AG04450 (cell line): ENCODE measurements at regions not wholly inside any gene's neighbourhood (a gene's known extent, or its start where the extent isn't known, plus 50 kb on each side); places are given as distances from the start of the nearest gene placed in this dataset.
"Not testable (repeated sequence)": the region's sequence is repeated elsewhere in the genome, so short reads cannot be mapped to it uniquely, and the experiment has no call there.

ENCODE experiments used
- CTCF ChIA-PET: fragments of 300-600, 350-600 bp; formaldehyde crosslinking; extraction: SDS; loops from one replicate; lab custom pipeline; 2022; ENCODE audit warnings: antibody characterized with exemption, inconsistent platforms; lab: Charles Lee
- POLR2A ChIA-PET: fragments of 350-600 bp; formaldehyde crosslinking; extraction: SDS; loops from one replicate; lab custom pipeline; 2021; ENCODE audit warnings: antibody characterized with exemption, inconsistent platforms; lab: Yijun Ruan, JAX
- DNase-seq: peaks from one replicate; pipeline ENCODE4 v3.0.0-alpha.2; 2011; ENCODE audit warnings: low read depth, low spot score
- H3K27ac ChIP-seq: one replicate; pipeline ENCODE4 v1.5.1; 2012; ENCODE audit warnings: low read depth, low read length, control low read depth
- H3K27me3 ChIP-seq: one replicate; pipeline ENCODE4 v1.6.0; 2012; ENCODE audit warnings: low read length; ENCODE audit not compliant: control insufficient read depth, insufficient read depth
- H3K4me3 ChIP-seq: 2 replicates; pipeline ENCODE4 v1.5.1; 2011; ENCODE audit warnings: mild to moderate bottlenecking, low read depth, low read length, control low read depth
- H3K9me3 ChIP-seq: 2 replicates; pipeline ENCODE4 v1.5.1; 2012; ENCODE audit warnings: low read length; ENCODE audit not compliant: control insufficient read depth, insufficient read depth
- CTCF ChIP-seq: IDR thresholded peaks from 2 replicates; pipeline ENCODE4 v1.5.1; 2011; ENCODE audit warnings: low read depth, low read length, control low read depth, inconsistent platforms

- H3K4me3 ChIP-seq, H3K27ac ChIP-seq, CTCF ChIA-PET, POLR2A ChIA-PET, DNase-seq, H3K27me3 ChIP-seq: not testable (repeated sequence)
- H3K9me3 ChIP-seq: peaks cover 17% of the 10 kb centered on the region
These were observed 100.6 kb downstream of the DEFB131A start for GRCh38 chr4:9544851-9545250.

GRCh38 chr4:9547470-9547869 lies 103.3 kb downstream of the DEFB131A start:
- CTCF ChIA-PET, H3K9me3 ChIP-seq, H3K4me3 ChIP-seq, DNase-seq, POLR2A ChIA-PET, H3K27ac ChIP-seq, H3K27me3 ChIP-seq: not testable (repeated sequence)

- POLR2A ChIA-PET, H3K27me3 ChIP-seq, H3K4me3 ChIP-seq, DNase-seq, CTCF ChIA-PET, H3K9me3 ChIP-seq, H3K27ac ChIP-seq: not testable (repeated sequence)
These were observed 111.9 kb downstream of the DEFB131A start for GRCh38 chr4:9556076-9556475.

- DNase-seq, POLR2A ChIA-PET, H3K27me3 ChIP-seq, CTCF ChIA-PET, H3K4me3 ChIP-seq, H3K27ac ChIP-seq: not testable (repeated sequence)
- H3K9me3 ChIP-seq: peaks cover 11% of the 10 kb centered on the region; the same call in 1 of the 2 replicates
These were observed 133.7 kb downstream of the DEFB131A start for GRCh38 chr4:9577869-9578268.

GRCh38 chr4:9582880-9583279 lies 138.7 kb downstream of the DEFB131A start:
- H3K27ac ChIP-seq, H3K4me3 ChIP-seq, POLR2A ChIA-PET, DNase-seq, CTCF ChIA-PET, H3K27me3 ChIP-seq: not testable (repeated sequence)
- peaks cover 11% of the 10 kb centered on the region for H3K9me3 ChIP-seq

- ChIA-PET POLR2A (no interaction called here), CTCF (no interaction called here)
- no peak for DNase-seq
- Histone ChIP-seq H3K27ac (no peak overlapping the region), H3K9me3 (peaks cover 13% of the 10 kb centered on the region), H3K27me3 (no peaks in the 10 kb centered on the region), H3K4me3 (no peak overlapping the region)
- no peak for TF ChIP-seq CTCF
These were observed 147.8 kb downstream of the DEFB131A start for GRCh38 chr4:9592010-9592409.

- Histone ChIP-seq H3K4me3 (no peak overlapping the region), H3K9me3 (peaks cover 13% of the 10 kb centered on the region), H3K27me3 (no peaks in the 10 kb centered on the region), H3K27ac (no peak overlapping the region)
- POLR2A ChIA-PET: no interaction called here
- no peak for TF ChIP-seq CTCF
- CTCF ChIA-PET: no interaction called here
- DNase-seq: no peak
These were observed 150.7 kb downstream of the DEFB131A start for GRCh38 chr4:9594948-9595347.

- H3K27me3 ChIP-seq, POLR2A ChIA-PET, H3K4me3 ChIP-seq, DNase-seq, CTCF ChIA-PET, H3K27ac ChIP-seq: not testable (repeated sequence)
- H3K9me3 ChIP-seq: peaks cover 18% of the 10 kb centered on the region
These were observed 151.3 kb downstream of the DEFB131A start for GRCh38 chr4:9595531-9595930.
